GM06990 (cell line): ENCODE measurements at regions not wholly inside any gene's neighbourhood (a gene's known extent, or its start where the extent isn't known, plus 50 kb on each side); places are given as distances from the start of the nearest gene placed in this dataset.

Source experiments
- DNase-seq: peaks from one replicate; pipeline ENCODE4 v3.0.0-alpha.2; 2011; ENCODE audit not compliant: insufficient read length; ENCODE audit errors: extremely low read depth
- H3K27me3 ChIP-seq: replicated peaks from 2 replicates; pipeline ENCODE4 v1.6.0; 2011; ENCODE audit warnings: low read length; ENCODE audit not compliant: control insufficient read depth, insufficient read depth
- H3K36me3 ChIP-seq: 2 replicates; pipeline ENCODE4 v1.5.1; 2011; ENCODE audit warnings: low read length; ENCODE audit not compliant: control insufficient read depth, insufficient read depth
- H3K4me3 ChIP-seq: replicated peaks from 2 replicates; pipeline ENCODE4 v1.5.1; 2011; ENCODE audit warnings: low read depth, mild to moderate bottlenecking, control low read depth, low read length
- TF ChIP-seq, protein P1 (sequence below): IDR thresholded peaks from 2 replicates; pipeline ENCODE4 v1.5.1; 2011; ENCODE audit warnings: low read length, control low read depth, mild to moderate bottlenecking, inconsistent platforms; ENCODE audit not compliant: insufficient read depth, poor library complexity, severe bottlenecking

DNA sequence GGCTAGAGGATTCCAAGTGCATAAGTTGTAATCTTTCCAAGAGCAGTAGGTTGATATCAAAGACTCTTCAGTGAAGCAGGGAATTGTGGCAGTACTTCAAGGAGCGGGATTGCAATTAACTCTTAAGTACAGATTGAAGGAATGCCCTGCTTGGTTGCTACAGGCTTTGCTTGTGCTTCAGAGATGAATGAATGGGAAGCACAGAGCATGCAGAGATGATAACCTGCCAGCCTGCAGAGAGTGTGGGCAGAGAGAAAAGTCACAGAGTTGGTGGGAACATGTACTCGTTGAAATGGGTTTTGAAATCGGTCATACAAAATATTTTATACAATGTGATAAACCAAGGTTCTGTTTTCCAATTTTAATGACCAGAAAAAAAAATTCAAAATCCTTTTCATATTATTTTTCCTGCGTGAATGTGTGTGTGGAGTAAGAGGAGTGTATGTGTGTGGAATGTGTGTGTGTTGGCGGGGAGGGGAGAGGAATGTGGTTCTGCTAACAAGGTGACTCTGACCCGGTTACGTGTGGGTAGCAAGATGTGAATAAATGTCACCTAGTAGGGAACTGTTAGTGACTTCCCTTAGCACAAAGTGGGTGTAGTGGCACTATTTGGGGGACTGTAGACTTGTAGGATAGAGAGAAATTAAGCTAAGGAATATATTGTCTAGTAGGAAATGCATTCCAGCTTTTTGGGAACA is 697.8 kb downstream of the GATA3 start:
- no peak overlapping the region for H3K4me3 ChIP-seq
- no peaks in the 10 kb centered on the region for H3K27me3 ChIP-seq
- TF ChIP-seq, protein P1, sequence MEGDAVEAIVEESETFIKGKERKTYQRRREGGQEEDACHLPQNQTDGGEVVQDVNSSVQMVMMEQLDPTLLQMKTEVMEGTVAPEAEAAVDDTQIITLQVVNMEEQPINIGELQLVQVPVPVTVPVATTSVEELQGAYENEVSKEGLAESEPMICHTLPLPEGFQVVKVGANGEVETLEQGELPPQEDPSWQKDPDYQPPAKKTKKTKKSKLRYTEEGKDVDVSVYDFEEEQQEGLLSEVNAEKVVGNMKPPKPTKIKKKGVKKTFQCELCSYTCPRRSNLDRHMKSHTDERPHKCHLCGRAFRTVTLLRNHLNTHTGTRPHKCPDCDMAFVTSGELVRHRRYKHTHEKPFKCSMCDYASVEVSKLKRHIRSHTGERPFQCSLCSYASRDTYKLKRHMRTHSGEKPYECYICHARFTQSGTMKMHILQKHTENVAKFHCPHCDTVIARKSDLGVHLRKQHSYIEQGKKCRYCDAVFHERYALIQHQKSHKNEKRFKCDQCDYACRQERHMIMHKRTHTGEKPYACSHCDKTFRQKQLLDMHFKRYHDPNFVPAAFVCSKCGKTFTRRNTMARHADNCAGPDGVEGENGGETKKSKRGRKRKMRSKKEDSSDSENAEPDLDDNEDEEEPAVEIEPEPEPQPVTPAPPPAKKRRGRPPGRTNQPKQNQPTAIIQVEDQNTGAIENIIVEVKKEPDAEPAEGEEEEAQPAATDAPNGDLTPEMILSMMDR = no peak
- DNase-seq = no peak
- H3K36me3 ChIP-seq = no peaks in the 10 kb centered on the region

DNA sequence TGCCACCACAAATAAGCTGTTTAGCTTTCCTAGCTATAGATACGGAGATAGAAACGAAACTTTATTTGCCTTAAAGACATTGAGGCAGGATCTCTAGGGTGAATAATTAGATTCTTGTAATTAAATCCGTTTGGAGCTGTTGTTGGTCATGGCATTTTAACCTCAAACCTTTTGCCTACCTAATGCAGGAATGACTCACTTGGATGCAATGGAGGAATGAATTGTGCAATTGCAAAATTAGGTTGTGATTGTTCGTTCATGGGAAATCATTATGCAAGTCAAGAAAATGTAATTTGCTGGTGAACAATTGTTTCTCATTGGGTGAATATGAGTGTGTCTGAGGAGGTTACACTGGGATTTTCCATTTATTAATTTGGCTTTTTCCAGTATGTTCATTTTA is 703.5 kb downstream of the GATA3 start:
- no peak for DNase-seq
- Histone ChIP-seq H3K4me3 (no peak overlapping the region), H3K27me3 (no peaks in the 10 kb centered on the region), H3K36me3 (no peaks in the 10 kb centered on the region)
- TF ChIP-seq, protein P1 = no peak

DNA sequence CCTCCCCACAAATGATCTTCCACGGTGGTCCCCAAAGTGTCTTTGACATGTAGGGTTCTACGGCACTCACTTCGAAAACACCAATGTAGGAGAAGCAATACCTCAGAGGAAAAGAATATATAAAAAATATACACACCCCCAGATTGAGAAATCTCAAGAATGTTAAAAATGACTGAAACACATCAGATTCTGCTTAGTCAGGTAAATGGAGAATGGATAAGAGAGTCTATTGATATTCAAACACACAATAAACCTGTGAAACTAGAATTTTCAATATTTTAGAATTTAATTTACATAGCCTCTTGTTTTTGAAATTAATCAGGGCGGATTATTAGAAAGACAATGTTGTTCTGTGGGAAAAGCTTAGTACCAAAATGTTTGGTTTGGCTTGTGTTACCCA is 712.4 kb downstream of the GATA3 start:
- H3K27me3 ChIP-seq = no peaks in the 10 kb centered on the region; the same call in 1 of the 2 replicates
- H3K36me3 ChIP-seq = no peaks in the 10 kb centered on the region
- TF ChIP-seq, protein P1 = no peak
- DNase-seq = no peak
- H3K4me3 ChIP-seq = no peak overlapping the region

DNA sequence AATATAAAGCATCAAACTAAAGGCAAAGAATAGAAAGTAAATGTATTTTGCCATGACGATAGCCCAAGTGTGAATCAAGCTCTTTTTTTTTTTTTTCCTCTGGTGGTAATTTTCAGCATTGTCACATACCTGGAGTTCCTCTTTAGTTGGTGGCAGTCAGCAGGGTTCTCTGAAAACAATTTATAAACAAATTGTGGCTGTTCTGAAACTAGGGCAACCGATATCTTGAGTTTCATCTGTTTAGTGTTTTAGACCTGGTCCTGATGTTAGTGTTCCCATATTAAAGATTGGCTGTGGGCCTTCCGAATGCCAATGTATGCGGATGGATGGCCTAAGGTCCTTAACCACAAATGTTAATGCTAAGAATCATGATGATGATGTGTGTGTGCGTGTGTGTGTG is 713.1 kb downstream of the GATA3 start:
- H3K27me3 ChIP-seq = no peaks in the 10 kb centered on the region; the same call in 1 of the 2 replicates
- no peak overlapping the region for H3K4me3 ChIP-seq
- TF ChIP-seq, protein P1 = no peak
- no peak for DNase-seq
- H3K36me3 ChIP-seq = no peaks in the 10 kb centered on the region

DNA sequence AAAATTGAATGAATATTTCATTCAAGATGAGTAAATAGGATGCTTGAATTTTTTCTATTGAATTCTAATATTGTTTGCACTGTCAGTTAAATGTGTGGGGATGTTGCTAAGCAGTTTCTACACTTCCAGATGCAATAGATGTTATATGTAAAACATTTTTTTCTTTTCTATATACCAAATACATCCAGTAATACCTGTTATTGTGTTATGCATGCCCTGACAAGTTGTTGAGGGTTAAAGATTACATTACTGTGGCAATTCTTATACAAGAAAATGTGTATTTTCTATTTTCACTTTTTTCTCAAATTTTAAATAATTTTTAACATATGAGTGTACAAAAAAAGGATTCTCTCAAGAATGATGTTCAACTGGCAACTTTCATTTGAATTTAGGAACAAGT is 713.9 kb downstream of the GATA3 start:
- TF ChIP-seq, protein P1 = no peak

More for the DNA sequence above, 713.9 kb downstream of the GATA3 start:
- Histone ChIP-seq H3K36me3 (no peaks in the 10 kb centered on the region), H3K27me3 (no peaks in the 10 kb centered on the region; the same call in 1 of the 2 replicates), H3K4me3 (no peak overlapping the region)
- DNase-seq = no peak
